GM23338 (cell line): ENCODE measurements at regions not wholly inside any gene's neighbourhood (a gene's known extent, or its start where the extent isn't known, plus 50 kb on each side); places are given as distances from the start of the nearest gene placed in this dataset.

Experiments used
- CREB1 ChIP-seq: fragments of 250-450 bp; sonication (Bioruptor Pico); IDR thresholded peaks from 2 replicates; pipeline ENCODE4 v1.5.0; 2020; ENCODE audit warnings: low read depth, mild to moderate bottlenecking, moderate library complexity
- EZH2 ChIP-seq: fragments of 200-600 bp; sonication (generic); IDR thresholded peaks from one replicate; pipeline ENCODE4 v1.8.0; 2017; ENCODE audit warnings: antibody characterized with exemption, mild to moderate bottlenecking, low read depth; ENCODE audit not compliant: unreplicated experiment
- EZH2phosphoT487 ChIP-seq: fragments of 200-600 bp; sonication (generic); IDR thresholded peaks from one replicate; pipeline ENCODE4 v1.8.1; 2018; ENCODE audit warnings: antibody characterized with exemption; ENCODE audit not compliant: unreplicated experiment
- JUNB ChIP-seq: IDR thresholded peaks from one replicate; pipeline ENCODE4 v1.6.1; 2016; ENCODE audit warnings: antibody characterized with exemption; ENCODE audit not compliant: unreplicated experiment
- NANOG ChIP-seq: IDR thresholded peaks from 2 replicates; pipeline ENCODE4 v1.6.1; 2016; ENCODE audit warnings: antibody characterized with exemption, borderline replicate concordance
- POLR2AphosphoS5 ChIP-seq: IDR thresholded peaks from 2 replicates; pipeline ENCODE4 v1.6.1; 2016; ENCODE audit warnings: antibody characterized with exemption, low read depth
- STAT1 ChIP-seq: IDR thresholded peaks from one replicate; pipeline ENCODE4 v1.6.1; 2016; ENCODE audit warnings: antibody characterized with exemption; ENCODE audit not compliant: unreplicated experiment
- TF ChIP-seq, protein P1 (sequence below), 2 experiments: fragments of 200-600 bp in 1 of 2; sonication (generic) in 1 of 2; conservative IDR thresholded peaks; 2 replicates each; pipeline versions ENCODE4 v1.5.1 to v1.6.1; 2016 to 2017; ENCODE audit warnings: antibody characterized with exemption in 2 of 2, low read depth in 2 of 2, mild to moderate bottlenecking in 2 of 2, moderate library complexity in 1 of 2
- TF ChIP-seq, protein P2 (sequence below): IDR thresholded peaks from one replicate; pipeline ENCODE4 v1.6.1; 2018; ENCODE audit warnings: antibody characterized with exemption; ENCODE audit not compliant: unreplicated experiment
- TF ChIP-seq, protein P3 (sequence below): IDR thresholded peaks from 2 replicates; pipeline ENCODE4 v1.6.1; 2016; ENCODE audit warnings: antibody characterized with exemption

DNA sequence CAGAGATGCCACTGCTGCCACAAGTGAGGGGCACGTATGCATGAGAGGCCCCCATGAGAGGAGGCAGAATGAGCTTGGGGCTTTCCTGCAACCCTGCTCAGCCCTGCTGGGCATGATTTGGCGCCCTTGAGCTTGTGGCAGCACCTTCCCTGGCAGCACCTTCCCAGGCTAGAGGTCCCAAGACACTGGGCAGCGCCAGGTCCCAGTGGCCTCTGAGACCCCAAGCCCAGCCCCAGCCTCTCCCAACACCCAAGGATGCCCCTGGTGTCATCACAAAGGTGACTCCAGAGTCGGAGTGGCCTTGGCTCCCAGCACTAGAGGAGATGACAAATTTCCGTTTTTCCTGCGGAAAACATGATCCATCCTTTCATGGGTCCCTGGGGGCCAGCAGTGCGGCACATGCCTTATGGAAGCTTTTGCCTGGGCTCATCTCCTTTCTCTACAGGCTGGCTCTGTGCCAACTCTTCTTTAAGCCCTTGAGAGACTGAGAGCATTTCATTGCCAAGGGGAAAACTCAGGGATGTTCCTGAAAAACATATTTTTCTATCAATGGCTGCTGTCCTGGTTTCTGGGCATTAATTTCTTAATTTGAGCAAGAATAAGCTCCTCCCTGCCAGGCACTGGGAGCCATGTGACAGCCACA is 77.1 kb upstream of the ADAMTS2 start:
- TF ChIP-seq, protein P1, sequence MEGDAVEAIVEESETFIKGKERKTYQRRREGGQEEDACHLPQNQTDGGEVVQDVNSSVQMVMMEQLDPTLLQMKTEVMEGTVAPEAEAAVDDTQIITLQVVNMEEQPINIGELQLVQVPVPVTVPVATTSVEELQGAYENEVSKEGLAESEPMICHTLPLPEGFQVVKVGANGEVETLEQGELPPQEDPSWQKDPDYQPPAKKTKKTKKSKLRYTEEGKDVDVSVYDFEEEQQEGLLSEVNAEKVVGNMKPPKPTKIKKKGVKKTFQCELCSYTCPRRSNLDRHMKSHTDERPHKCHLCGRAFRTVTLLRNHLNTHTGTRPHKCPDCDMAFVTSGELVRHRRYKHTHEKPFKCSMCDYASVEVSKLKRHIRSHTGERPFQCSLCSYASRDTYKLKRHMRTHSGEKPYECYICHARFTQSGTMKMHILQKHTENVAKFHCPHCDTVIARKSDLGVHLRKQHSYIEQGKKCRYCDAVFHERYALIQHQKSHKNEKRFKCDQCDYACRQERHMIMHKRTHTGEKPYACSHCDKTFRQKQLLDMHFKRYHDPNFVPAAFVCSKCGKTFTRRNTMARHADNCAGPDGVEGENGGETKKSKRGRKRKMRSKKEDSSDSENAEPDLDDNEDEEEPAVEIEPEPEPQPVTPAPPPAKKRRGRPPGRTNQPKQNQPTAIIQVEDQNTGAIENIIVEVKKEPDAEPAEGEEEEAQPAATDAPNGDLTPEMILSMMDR (conservative IDR thresholded peaks at IDR 0.05; ENCODE audit: low read depth in 2 of 2): no peak
- TF ChIP-seq POLR2AphosphoS5 (no peak), EZH2 (no peak), JUNB (no peak), STAT1 (no peak), EZH2phosphoT487 (no peak), NANOG (no peak), CREB1 (CRISPR knock-in tag) (no peak)
- TF ChIP-seq, protein P2, sequence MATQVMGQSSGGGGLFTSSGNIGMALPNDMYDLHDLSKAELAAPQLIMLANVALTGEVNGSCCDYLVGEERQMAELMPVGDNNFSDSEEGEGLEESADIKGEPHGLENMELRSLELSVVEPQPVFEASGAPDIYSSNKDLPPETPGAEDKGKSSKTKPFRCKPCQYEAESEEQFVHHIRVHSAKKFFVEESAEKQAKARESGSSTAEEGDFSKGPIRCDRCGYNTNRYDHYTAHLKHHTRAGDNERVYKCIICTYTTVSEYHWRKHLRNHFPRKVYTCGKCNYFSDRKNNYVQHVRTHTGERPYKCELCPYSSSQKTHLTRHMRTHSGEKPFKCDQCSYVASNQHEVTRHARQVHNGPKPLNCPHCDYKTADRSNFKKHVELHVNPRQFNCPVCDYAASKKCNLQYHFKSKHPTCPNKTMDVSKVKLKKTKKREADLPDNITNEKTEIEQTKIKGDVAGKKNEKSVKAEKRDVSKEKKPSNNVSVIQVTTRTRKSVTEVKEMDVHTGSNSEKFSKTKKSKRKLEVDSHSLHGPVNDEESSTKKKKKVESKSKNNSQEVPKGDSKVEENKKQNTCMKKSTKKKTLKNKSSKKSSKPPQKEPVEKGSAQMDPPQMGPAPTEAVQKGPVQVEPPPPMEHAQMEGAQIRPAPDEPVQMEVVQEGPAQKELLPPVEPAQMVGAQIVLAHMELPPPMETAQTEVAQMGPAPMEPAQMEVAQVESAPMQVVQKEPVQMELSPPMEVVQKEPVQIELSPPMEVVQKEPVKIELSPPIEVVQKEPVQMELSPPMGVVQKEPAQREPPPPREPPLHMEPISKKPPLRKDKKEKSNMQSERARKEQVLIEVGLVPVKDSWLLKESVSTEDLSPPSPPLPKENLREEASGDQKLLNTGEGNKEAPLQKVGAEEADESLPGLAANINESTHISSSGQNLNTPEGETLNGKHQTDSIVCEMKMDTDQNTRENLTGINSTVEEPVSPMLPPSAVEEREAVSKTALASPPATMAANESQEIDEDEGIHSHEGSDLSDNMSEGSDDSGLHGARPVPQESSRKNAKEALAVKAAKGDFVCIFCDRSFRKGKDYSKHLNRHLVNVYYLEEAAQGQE: no peak
- TF ChIP-seq, protein P3, sequence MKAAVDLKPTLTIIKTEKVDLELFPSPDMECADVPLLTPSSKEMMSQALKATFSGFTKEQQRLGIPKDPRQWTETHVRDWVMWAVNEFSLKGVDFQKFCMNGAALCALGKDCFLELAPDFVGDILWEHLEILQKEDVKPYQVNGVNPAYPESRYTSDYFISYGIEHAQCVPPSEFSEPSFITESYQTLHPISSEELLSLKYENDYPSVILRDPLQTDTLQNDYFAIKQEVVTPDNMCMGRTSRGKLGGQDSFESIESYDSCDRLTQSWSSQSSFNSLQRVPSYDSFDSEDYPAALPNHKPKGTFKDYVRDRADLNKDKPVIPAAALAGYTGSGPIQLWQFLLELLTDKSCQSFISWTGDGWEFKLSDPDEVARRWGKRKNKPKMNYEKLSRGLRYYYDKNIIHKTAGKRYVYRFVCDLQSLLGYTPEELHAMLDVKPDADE: no peak
